OCI-LY1 (cell line): ENCODE measurements at regions not wholly inside any gene's neighbourhood (a gene's known extent, or its start where the extent isn't known, plus 50 kb on each side); places are given as distances from the start of the nearest gene placed in this dataset.

Source experiments
- H2AFZ ChIP-seq: fragments of 200-600 bp; sonication (generic), shearing (Covaris generic); 2 replicates; pipeline ENCODE4 v1.6.0; 2014; ENCODE audit warnings: antibody characterized with exemption, mild to moderate bottlenecking, low read length
- H3F3A ChIP-seq: fragments of 200-600 bp; sonication (generic), shearing (Covaris generic); 2 replicates; pipeline ENCODE4 v1.6.0; 2014; ENCODE audit warnings: mild to moderate bottlenecking, antibody characterized with exemption, low read length, moderate library complexity; ENCODE audit not compliant: insufficient read depth
- H3K27ac ChIP-seq: fragments of 200-600 bp; sonication (generic); 2 replicates; pipeline ENCODE4 v1.5.1; 2014; ENCODE audit warnings: low read length, mixed run types, mild to moderate bottlenecking, low read depth; ENCODE audit not compliant: poor library complexity, severe bottlenecking
- H3K27me3 ChIP-seq: fragments of 200-600 bp; sonication (generic); 2 replicates; pipeline ENCODE4 v1.6.0; 2014; ENCODE audit warnings: antibody characterized with exemption, mild to moderate bottlenecking, low read length, moderate library complexity; ENCODE audit not compliant: insufficient read depth
- H3K36me3 ChIP-seq: fragments of 200-600 bp; sonication (generic); 2 replicates; pipeline ENCODE4 v1.6.1; 2014; ENCODE audit warnings: mild to moderate bottlenecking, antibody characterized with exemption, low read length, moderate library complexity, mixed read lengths; ENCODE audit not compliant: insufficient read depth
- H3K4me1 ChIP-seq: fragments of 200-600 bp; sonication (generic); 2 replicates; pipeline ENCODE4 v1.5.1; 2014; ENCODE audit warnings: mild to moderate bottlenecking, low read length, moderate library complexity; ENCODE audit not compliant: insufficient read depth, severe bottlenecking
- H3K4me2 ChIP-seq: fragments of 200-600 bp; sonication (generic), shearing (Covaris generic); 2 replicates; pipeline ENCODE4 v1.6.1; 2014; ENCODE audit warnings: low read length
- H3K4me3 ChIP-seq: fragments of 200-600 bp; sonication (generic); 2 replicates; pipeline ENCODE4 v1.5.1; 2014; ENCODE audit warnings: low read length, low read depth, mild to moderate bottlenecking, mixed read lengths; ENCODE audit not compliant: poor library complexity, severe bottlenecking
- H3K79me2 ChIP-seq: fragments of 200-600 bp; shearing (Covaris generic); 2 replicates; pipeline ENCODE4 v1.6.1; 2016; ENCODE audit warnings: mixed run types, low read length, mixed read lengths; ENCODE audit not compliant: insufficient read depth
- H3K9ac ChIP-seq: fragments of 200-600 bp; sonication (generic), shearing (Covaris generic); 2 replicates; pipeline ENCODE4 v1.6.1; 2014; ENCODE audit warnings: mild to moderate bottlenecking, low read length, mixed read lengths
- H3K9me2 ChIP-seq: fragments of 200-600 bp; sonication (generic), shearing (Covaris generic); 2 replicates; pipeline ENCODE4 v1.6.1; 2014; ENCODE audit warnings: low read depth, mild to moderate bottlenecking, low read length, mixed read lengths
- H3K9me3 ChIP-seq: fragments of 200-600 bp; shearing (Covaris generic); 2 replicates; pipeline ENCODE4 v1.6.1; 2014; ENCODE audit warnings: low read length, mixed read lengths
- H4K20me1 ChIP-seq: fragments of 200-600 bp; sonication (generic), shearing (Covaris generic); 2 replicates; pipeline ENCODE4 v1.6.0; 2016; ENCODE audit warnings: mild to moderate bottlenecking, low read length; ENCODE audit not compliant: insufficient read depth
- CTCF ChIP-seq: fragments of 200-600 bp; sonication (generic), shearing (Covaris generic); IDR thresholded peaks from 2 replicates; pipeline ENCODE4 v1.5.1; 2017; ENCODE audit warnings: mild to moderate bottlenecking, antibody characterized with exemption, low read length, moderate library complexity, mixed read lengths
- EZH2 ChIP-seq: fragments of 200-600 bp; sonication (generic), shearing (Covaris generic); IDR thresholded peaks from 2 replicates; pipeline ENCODE4 v1.8.0; 2017; ENCODE audit warnings: borderline replicate concordance, mixed run types, mild to moderate bottlenecking, antibody characterized with exemption, low read length, moderate library complexity, mixed read lengths

- H4K20me1 ChIP-seq = no peaks in the 10 kb centered on the region
- no peak for TF ChIP-seq CTCF
- no peak for TF ChIP-seq EZH2
- H3K79me2 ChIP-seq = no peaks in the 10 kb centered on the region
- H3K27me3 ChIP-seq = no peaks in the 10 kb centered on the region
- no peak overlapping the region for H2AFZ ChIP-seq
- no peaks in the 10 kb centered on the region for H3K4me1 ChIP-seq
- H3K27ac ChIP-seq = no peak overlapping the region
- H3K36me3 ChIP-seq = no peaks in the 10 kb centered on the region
- no peaks in the 10 kb centered on the region for H3K9me2 ChIP-seq
- no peak overlapping the region for H3K4me3 ChIP-seq
- no peak overlapping the region for H3K9ac ChIP-seq
- no peak overlapping the region for H3K4me2 ChIP-seq
- H3F3A ChIP-seq = no peaks in the 10 kb centered on the region
- H3K9me3 ChIP-seq = no peaks in the 10 kb centered on the region
Measured at GRCh38 chr12:111185889-111186227, 183.0 kb downstream of the PHETA1 start.

GRCh38 chr12:111185206-111185888 lies 183.5 kb downstream of the PHETA1 start:
- H3K9ac ChIP-seq = no peak overlapping the region
- no peak overlapping the region for H2AFZ ChIP-seq
- H3K79me2 ChIP-seq = no peaks in the 10 kb centered on the region
- no peaks in the 10 kb centered on the region for H3K36me3 ChIP-seq
- no peaks in the 10 kb centered on the region for H4K20me1 ChIP-seq
- TF ChIP-seq CTCF = no peak
- TF ChIP-seq EZH2 = no peak
- H3K9me3 ChIP-seq = no peaks in the 10 kb centered on the region
- no peaks in the 10 kb centered on the region for H3K27me3 ChIP-seq
- no peaks in the 10 kb centered on the region for H3K4me1 ChIP-seq
- no peak overlapping the region for H3K4me2 ChIP-seq
- H3K4me3 ChIP-seq = no peak overlapping the region
- H3K27ac ChIP-seq = no peak overlapping the region
- no peaks in the 10 kb centered on the region for H3K9me2 ChIP-seq
- H3F3A ChIP-seq = no peaks in the 10 kb centered on the region

- H4K20me1 ChIP-seq = no peaks in the 10 kb centered on the region
- H2AFZ ChIP-seq = no peak overlapping the region
- H3K27ac ChIP-seq = no peak overlapping the region
- no peak overlapping the region for H3K9ac ChIP-seq
- H3K36me3 ChIP-seq = no peaks in the 10 kb centered on the region
- H3K4me3 ChIP-seq = no peak overlapping the region
- H3K79me2 ChIP-seq = no peaks in the 10 kb centered on the region
- no peaks in the 10 kb centered on the region for H3K9me2 ChIP-seq
- no peaks in the 10 kb centered on the region for H3K9me3 ChIP-seq
- H3K4me1 ChIP-seq = no peaks in the 10 kb centered on the region
- H3K27me3 ChIP-seq = no peaks in the 10 kb centered on the region
- H3K4me2 ChIP-seq = no peak overlapping the region
- TF ChIP-seq EZH2 (no peak), CTCF (no peak)
- H3F3A ChIP-seq = no peaks in the 10 kb centered on the region
Measured at GRCh38 chr12:111184161-111184560, 184.7 kb downstream of the PHETA1 start.
